Panc1 (cell line): ENCODE measurements at regions not wholly inside any gene's neighbourhood (a gene's known extent, or its start where the extent isn't known, plus 50 kb on each side); places are given as distances from the start of the nearest gene placed in this dataset.
A peak's percentile ranks its signal among the peaks of the same experiment; 100 is the strongest.

Experiments used
- ATAC-seq: fragments of 200-7000 bp; cut with Tn5 transposase; 2 replicates; pipeline ENCODE4 v1.9.1; 2020; ENCODE audit warnings: mild to moderate bottlenecking, moderate library complexity
- BruUV-seq: library from RNA; stranded (reverse); fragments of 400-500 nt; replicated peaks from 2 replicates; lab custom pipeline; 2021; lab: Mats Ljungman, UMichigan
- CTCF ChIA-PET: fragments of 300-600 bp; sonication (Branson Sonifier 250); formaldehyde crosslinking; loops from one replicate; lab custom pipeline; 2022; ENCODE audit warnings: antibody characterized with exemption; lab: Charles Lee
- POLR2A ChIA-PET: fragments of 300-600 bp; sonication (Branson Sonifier 250); formaldehyde crosslinking; loops from one replicate; lab custom pipeline; 2022; ENCODE audit warnings: antibody characterized with exemption; lab: Charles Lee
- DNase-seq: peaks from one replicate; pipeline ENCODE4 v3.0.0-alpha.2; 2010; ENCODE audit warnings: low read depth, low spot score
- H3K27ac ChIP-seq: 2 replicates; pipeline ENCODE4 v1.5.1; 2011; ENCODE audit warnings: mild to moderate bottlenecking, low read length, inconsistent platforms
- H3K27me3 ChIP-seq: fragments of 200-500 bp; sonication (Bioruptor generic); 2 replicates; pipeline ENCODE4 v1.6.0; 2014; ENCODE audit warnings: low read length, inconsistent platforms; ENCODE audit not compliant: control insufficient read depth, insufficient read depth
- H3K36me3 ChIP-seq: fragments of 200-500 bp; sonication (Bioruptor generic); 2 replicates; pipeline ENCODE4 v1.5.1; 2014; ENCODE audit warnings: inconsistent platforms, mild to moderate bottlenecking, low read length, moderate library complexity; ENCODE audit not compliant: control insufficient read depth, insufficient read depth
- H3K4me1 ChIP-seq: 2 replicates; pipeline ENCODE4 v1.5.1; 2011; ENCODE audit warnings: inconsistent platforms, mild to moderate bottlenecking, low read length, moderate library complexity; ENCODE audit not compliant: control insufficient read depth, insufficient read depth
- H3K4me3 ChIP-seq, 2 experiments: 2 replicates each; pipeline ENCODE4 v1.5.1; 2011 to 2012; ENCODE audit warnings: low read depth in 2 of 2, low read length in 2 of 2, mild to moderate bottlenecking in 2 of 2, inconsistent platforms in 1 of 2, moderate library complexity in 1 of 2
- H3K9me3 ChIP-seq: fragments of 200-500 bp; sonication (Bioruptor generic); 2 replicates; pipeline ENCODE4 v1.5.1; 2014; ENCODE audit warnings: low read depth, mild to moderate bottlenecking, inconsistent platforms, low read length, moderate library complexity; ENCODE audit not compliant: control insufficient read depth, insufficient read depth
- POLR2AphosphoS5 ChIP-seq: IDR thresholded peaks from 2 replicates; pipeline ENCODE4 v1.6.1; 2012; ENCODE audit warnings: mild to moderate bottlenecking, low read depth, low read length, moderate library complexity
- SIN3A ChIP-seq: IDR thresholded peaks from 2 replicates; pipeline ENCODE4 v1.6.1; 2012; ENCODE audit warnings: low read depth, mild to moderate bottlenecking, low read length, moderate library complexity, borderline replicate concordance; ENCODE audit not compliant: insufficient read depth
- TCF7L2 ChIP-seq: IDR thresholded peaks from 2 replicates; pipeline ENCODE4 v1.6.1; 2011; ENCODE audit warnings: mild to moderate bottlenecking, low read depth, low read length, inconsistent platforms
- in situ Hi-C: cut with HindIII; loops from 2 replicates; pipeline ENCODE4 v1.10.0; 2016; ENCODE audit warnings: low sequenced_read_pairs, low pct_unique_long_range_greater_than_20kb
- intact Hi-C: fragments of 100-400 bp; cut with micrococcal nuclease; formaldehyde crosslinking; loops from one replicate; pipeline ENCODE4 v1.10.0; 2022; ENCODE audit not compliant: unreplicated experiment
- TF ChIP-seq, protein P1 (sequence below), 2 experiments: IDR thresholded peaks; 2 replicates each; pipeline ENCODE4 v1.6.1; 2011 to 2012; ENCODE audit warnings: low read depth in 2 of 2, control low read depth in 1 of 2, low read length in 1 of 2, mild to moderate bottlenecking in 1 of 2, moderate library complexity in 1 of 2; ENCODE audit not compliant: insufficient read depth in 1 of 2
- TF ChIP-seq, protein P2 (sequence below): fragments of 450-650 bp; IDR thresholded peaks from 2 replicates; pipeline ENCODE4 v1.5.1; 2017; ENCODE audit warnings: mild to moderate bottlenecking

DNA sequence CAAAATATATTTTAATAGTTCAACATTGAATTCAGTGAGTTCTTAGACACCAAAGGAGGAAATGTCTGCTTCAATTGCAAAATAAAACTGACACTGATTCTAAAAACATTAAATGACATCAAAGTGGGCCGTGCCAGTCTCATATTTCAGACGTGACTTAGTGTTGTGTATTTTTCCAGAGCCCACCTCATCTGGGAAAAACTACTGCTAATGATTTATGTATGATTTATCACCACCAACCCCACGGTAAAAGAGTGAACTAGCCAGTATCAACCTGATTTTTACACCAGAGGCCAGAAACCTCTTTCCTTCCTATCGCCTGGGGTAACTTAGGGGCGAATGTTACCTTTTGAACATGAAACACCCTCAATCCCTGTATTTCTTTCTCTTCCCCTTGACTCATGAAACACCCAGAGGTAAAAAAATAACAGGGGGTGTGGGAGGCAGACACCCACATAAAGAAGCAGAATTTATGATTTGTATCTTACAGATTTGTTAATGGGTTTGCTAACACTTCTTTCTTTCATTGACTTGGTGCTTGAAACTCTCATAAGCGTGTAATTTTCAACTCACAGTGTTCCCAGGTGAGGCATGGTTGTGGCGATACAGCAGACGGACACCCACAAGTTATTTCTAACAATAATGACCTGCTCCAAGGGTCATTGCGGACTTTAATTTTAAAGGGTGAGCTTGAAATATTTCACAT, 56.4 kb upstream of the FANCC start:
- POLR2A ChIA-PET = no interaction called here
- no peaks in the 10 kb centered on the region for H3K27me3 ChIP-seq
- intact Hi-C loops = no loop called here
- H3K4me3 ChIP-seq = no peak overlapping the region
- TF ChIP-seq TCF7L2 = no peak
- TF ChIP-seq POLR2AphosphoS5 = no peak
- H3K4me1 ChIP-seq = peaks cover 3% of the 10 kb centered on the region; the same call in 1 of the 2 replicates
- no TSS peak for BruUV-seq
- no peaks in the 10 kb centered on the region for H3K36me3 ChIP-seq
- CTCF ChIA-PET = no interaction called here
- ATAC-seq (no peak), DNase-seq (no peak)
- H3K27ac ChIP-seq = no peak overlapping the region; the same call in 1 of the 2 replicates
- in situ Hi-C loops = no loop called here
- H3K9me3 ChIP-seq = no peaks in the 10 kb centered on the region

DNA sequence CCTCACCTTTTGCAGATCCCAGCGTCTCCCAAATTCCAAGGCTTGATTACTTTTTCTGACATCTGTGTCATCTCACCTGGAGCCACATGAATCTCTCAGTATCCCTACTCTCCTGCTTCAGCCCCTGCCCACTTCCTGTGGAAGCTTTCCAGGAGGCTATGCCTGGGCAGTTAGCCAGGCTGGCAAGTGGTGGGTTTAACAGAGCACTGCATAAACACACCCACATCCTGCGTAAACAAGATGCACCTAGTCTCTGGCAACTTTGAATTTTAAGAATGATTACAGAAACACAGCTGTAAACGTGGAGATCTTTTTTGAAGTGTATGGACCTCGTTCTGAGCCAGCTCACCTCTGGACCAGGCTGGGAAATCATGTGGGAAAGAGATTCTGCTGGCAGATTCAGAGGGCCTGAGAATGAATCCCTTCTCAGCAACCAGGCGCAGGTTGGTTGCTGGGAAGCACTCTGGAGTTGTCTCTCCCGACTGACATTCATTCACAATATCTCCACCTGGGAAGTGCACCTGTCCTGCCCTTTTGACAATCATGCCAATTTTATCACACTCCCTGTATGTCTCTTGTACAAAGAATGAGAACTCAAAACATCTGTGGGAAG, 55.7 kb upstream of the FANCC start:
- TF ChIP-seq SIN3A = no peak
- TF ChIP-seq POLR2AphosphoS5 = no peak
- TF ChIP-seq, protein P1, sequence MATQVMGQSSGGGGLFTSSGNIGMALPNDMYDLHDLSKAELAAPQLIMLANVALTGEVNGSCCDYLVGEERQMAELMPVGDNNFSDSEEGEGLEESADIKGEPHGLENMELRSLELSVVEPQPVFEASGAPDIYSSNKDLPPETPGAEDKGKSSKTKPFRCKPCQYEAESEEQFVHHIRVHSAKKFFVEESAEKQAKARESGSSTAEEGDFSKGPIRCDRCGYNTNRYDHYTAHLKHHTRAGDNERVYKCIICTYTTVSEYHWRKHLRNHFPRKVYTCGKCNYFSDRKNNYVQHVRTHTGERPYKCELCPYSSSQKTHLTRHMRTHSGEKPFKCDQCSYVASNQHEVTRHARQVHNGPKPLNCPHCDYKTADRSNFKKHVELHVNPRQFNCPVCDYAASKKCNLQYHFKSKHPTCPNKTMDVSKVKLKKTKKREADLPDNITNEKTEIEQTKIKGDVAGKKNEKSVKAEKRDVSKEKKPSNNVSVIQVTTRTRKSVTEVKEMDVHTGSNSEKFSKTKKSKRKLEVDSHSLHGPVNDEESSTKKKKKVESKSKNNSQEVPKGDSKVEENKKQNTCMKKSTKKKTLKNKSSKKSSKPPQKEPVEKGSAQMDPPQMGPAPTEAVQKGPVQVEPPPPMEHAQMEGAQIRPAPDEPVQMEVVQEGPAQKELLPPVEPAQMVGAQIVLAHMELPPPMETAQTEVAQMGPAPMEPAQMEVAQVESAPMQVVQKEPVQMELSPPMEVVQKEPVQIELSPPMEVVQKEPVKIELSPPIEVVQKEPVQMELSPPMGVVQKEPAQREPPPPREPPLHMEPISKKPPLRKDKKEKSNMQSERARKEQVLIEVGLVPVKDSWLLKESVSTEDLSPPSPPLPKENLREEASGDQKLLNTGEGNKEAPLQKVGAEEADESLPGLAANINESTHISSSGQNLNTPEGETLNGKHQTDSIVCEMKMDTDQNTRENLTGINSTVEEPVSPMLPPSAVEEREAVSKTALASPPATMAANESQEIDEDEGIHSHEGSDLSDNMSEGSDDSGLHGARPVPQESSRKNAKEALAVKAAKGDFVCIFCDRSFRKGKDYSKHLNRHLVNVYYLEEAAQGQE (IDR thresholded peaks at IDR 0.05; ENCODE audit: insufficient read depth in 1 of 2, low read depth in 2 of 2, low read length in 1 of 2) = no peak
- TF ChIP-seq, protein P2, sequence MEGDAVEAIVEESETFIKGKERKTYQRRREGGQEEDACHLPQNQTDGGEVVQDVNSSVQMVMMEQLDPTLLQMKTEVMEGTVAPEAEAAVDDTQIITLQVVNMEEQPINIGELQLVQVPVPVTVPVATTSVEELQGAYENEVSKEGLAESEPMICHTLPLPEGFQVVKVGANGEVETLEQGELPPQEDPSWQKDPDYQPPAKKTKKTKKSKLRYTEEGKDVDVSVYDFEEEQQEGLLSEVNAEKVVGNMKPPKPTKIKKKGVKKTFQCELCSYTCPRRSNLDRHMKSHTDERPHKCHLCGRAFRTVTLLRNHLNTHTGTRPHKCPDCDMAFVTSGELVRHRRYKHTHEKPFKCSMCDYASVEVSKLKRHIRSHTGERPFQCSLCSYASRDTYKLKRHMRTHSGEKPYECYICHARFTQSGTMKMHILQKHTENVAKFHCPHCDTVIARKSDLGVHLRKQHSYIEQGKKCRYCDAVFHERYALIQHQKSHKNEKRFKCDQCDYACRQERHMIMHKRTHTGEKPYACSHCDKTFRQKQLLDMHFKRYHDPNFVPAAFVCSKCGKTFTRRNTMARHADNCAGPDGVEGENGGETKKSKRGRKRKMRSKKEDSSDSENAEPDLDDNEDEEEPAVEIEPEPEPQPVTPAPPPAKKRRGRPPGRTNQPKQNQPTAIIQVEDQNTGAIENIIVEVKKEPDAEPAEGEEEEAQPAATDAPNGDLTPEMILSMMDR = no peak
- no peak for TF ChIP-seq TCF7L2
- H3K27ac ChIP-seq = peak overlapping the region; percentile 54; the same call in 1 of the 2 replicates
- DNase-seq (no peak), ATAC-seq (peak; percentile 45; the same call in 1 of the 2 replicates)
- H3K9me3 ChIP-seq = no peaks in the 10 kb centered on the region
- BruUV-seq = no TSS peak
- in situ Hi-C loops = no loop called here
- H3K4me3 ChIP-seq = no peak overlapping the region
- no peaks in the 10 kb centered on the region for H3K36me3 ChIP-seq
- H3K4me1 ChIP-seq = peaks cover 3% of the 10 kb centered on the region; the same call in 1 of the 2 replicates
- POLR2A ChIA-PET = no interaction called here
- no peaks in the 10 kb centered on the region for H3K27me3 ChIP-seq
- CTCF ChIA-PET = no interaction called here
- intact Hi-C loops = no loop called here

DNA sequence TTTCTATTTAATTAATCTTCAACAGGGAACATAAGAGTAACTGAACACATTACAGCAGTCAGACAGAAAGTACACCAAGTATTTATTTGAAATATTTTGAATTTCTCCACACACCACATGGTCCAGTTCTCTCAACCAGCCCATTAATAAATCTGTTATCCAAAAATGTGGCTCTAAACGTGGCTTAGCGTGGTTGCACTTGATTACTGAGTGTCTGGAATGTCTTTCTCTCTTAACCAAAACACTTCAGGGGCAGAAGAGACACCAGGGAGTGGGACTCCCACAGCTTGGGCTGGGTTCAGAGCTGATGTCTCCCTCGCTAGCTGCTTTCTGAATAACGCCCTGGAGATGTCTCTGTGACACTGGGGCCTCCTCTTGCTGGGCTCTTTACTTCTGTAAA, 52.6 kb upstream of the FANCC start:
- no TSS peak for BruUV-seq
- in situ Hi-C loops = no loop called here

More for the DNA sequence above, 52.6 kb upstream of the FANCC start:
- Histone ChIP-seq H3K9me3 (no peaks in the 10 kb centered on the region), H3K4me1 (peaks cover 3% of the 10 kb centered on the region; the same call in 1 of the 2 replicates), H3K27ac (no peak overlapping the region), H3K36me3 (no peaks in the 10 kb centered on the region), H3K27me3 (no peaks in the 10 kb centered on the region), H3K4me3 (no peak overlapping the region)
- DNase-seq (no peak), ATAC-seq (no peak)
- TF ChIP-seq SIN3A = no peak
- ChIA-PET POLR2A (no interaction called here), CTCF (no interaction called here)
- intact Hi-C loops = no loop called here
